IMR-90 (cell line): ENCODE measurements at regions not wholly inside any gene's neighbourhood (a gene's known extent, or its start where the extent isn't known, plus 50 kb on each side); places are given as distances from the start of the nearest gene placed in this dataset.

ENCODE experiments used
- ATAC-seq: fragments of 200-7000 bp; cut with Tn5 transposase; 2 replicates; pipeline ENCODE4 v1.9.1; 2020; ENCODE audit warnings: low read depth, mild to moderate bottlenecking, moderate library complexity
- BruUV-seq: library from RNA; stranded (reverse); fragments of 400-500 nt; replicated peaks from 2 replicates; lab custom pipeline; 2021; lab: Mats Ljungman, UMichigan
- CTCF ChIA-PET: fragments of 300-600 bp; formaldehyde crosslinking; extraction: SDS; loops from one replicate; lab custom pipeline; 2021; ENCODE audit warnings: antibody characterized with exemption; lab: Yijun Ruan, JAX
- POLR2A ChIA-PET: fragments of 300-600 bp; sonication (Branson Sonifier 250); formaldehyde crosslinking; loops from one replicate; lab custom pipeline; 2022; ENCODE audit warnings: antibody characterized with exemption; ENCODE audit not compliant: unreplicated experiment; lab: Charles Lee
- DNase-seq: peaks from one replicate; pipeline ENCODE4 v3.0.0; 2013
- H2AFZ ChIP-seq: replicated peaks from 2 replicates; pipeline ENCODE3; 2013; ENCODE audit warnings: low read length, mild to moderate bottlenecking; ENCODE audit not compliant: poor library complexity
- H2AK5ac ChIP-seq: 2 replicates; pipeline ENCODE4 v1.6.1; 2013; ENCODE audit warnings: low read depth, low read length, inconsistent platforms
- H2AK9ac ChIP-seq: replicated peaks from 2 replicates; pipeline ENCODE3; 2013; ENCODE audit warnings: mild to moderate bottlenecking, low read depth, low read length, moderate library complexity; ENCODE audit not compliant: poor library complexity
- H2BK120ac ChIP-seq: 2 replicates; pipeline ENCODE4 v1.6.1; 2013; ENCODE audit warnings: low read depth, low read length, inconsistent platforms
- H2BK15ac ChIP-seq: 3 replicates; pipeline ENCODE4 v1.6.1; 2013; ENCODE audit warnings: low read depth, low read length, inconsistent platforms
- H2BK20ac ChIP-seq: 2 replicates; pipeline ENCODE4 v1.6.1; 2013; ENCODE audit warnings: low read depth, mild to moderate bottlenecking, inconsistent platforms, low read length, moderate library complexity
- H2BK5ac ChIP-seq: 2 replicates; pipeline ENCODE4 v1.6.1; 2013; ENCODE audit warnings: mild to moderate bottlenecking, low read depth, low read length, inconsistent platforms; ENCODE audit not compliant: poor library complexity, severe bottlenecking
- H3K14ac ChIP-seq: replicated peaks from 2 replicates; pipeline ENCODE4 v1.6.1; 2013; ENCODE audit warnings: low read depth, low read length, inconsistent platforms
- H3K18ac ChIP-seq: 2 replicates; pipeline ENCODE4 v1.6.1; 2013; ENCODE audit warnings: low read depth, low read length, control low read depth
- H3K23ac ChIP-seq: 2 replicates; pipeline ENCODE4 v1.6.1; 2013; ENCODE audit warnings: low read depth, low read length, inconsistent platforms
- H3K27ac ChIP-seq: 2 replicates; pipeline ENCODE4 v1.5.1; 2013; ENCODE audit warnings: mild to moderate bottlenecking, control low read depth, low read length; ENCODE audit not compliant: insufficient read depth
- H3K27me3 ChIP-seq: 2 replicates; pipeline ENCODE4 v1.6.1; 2013; ENCODE audit warnings: low read length; ENCODE audit not compliant: control insufficient read depth, insufficient read depth
- H3K36me3 ChIP-seq: 2 replicates; pipeline ENCODE4 v1.6.1; 2013; ENCODE audit warnings: low read length, mixed read lengths; ENCODE audit not compliant: control insufficient read depth, insufficient read depth
- H3K4ac ChIP-seq: 2 replicates; pipeline ENCODE4 v1.6.1; 2013; ENCODE audit warnings: low read depth, low read length, inconsistent platforms
- H3K4me1 ChIP-seq: 2 replicates; pipeline ENCODE4 v1.6.1; 2013; ENCODE audit warnings: low read length, mixed read lengths; ENCODE audit not compliant: control insufficient read depth, insufficient read depth
- H3K4me2 ChIP-seq: 2 replicates; pipeline ENCODE4 v1.6.1; 2013; ENCODE audit warnings: low read depth, mild to moderate bottlenecking, control low read depth, low read length, moderate library complexity
- H3K4me3 ChIP-seq: 2 replicates; pipeline ENCODE4 v1.5.1; 2013; ENCODE audit warnings: low read depth, mild to moderate bottlenecking, control low read depth, low read length, moderate library complexity; ENCODE audit not compliant: insufficient read depth
- H3K56ac ChIP-seq: 2 replicates; pipeline ENCODE4 v1.6.1; 2013; ENCODE audit warnings: low read length, inconsistent platforms; ENCODE audit not compliant: insufficient read depth; ENCODE audit errors: extremely low read depth
- H3K79me1 ChIP-seq, 2 experiments: 2 replicates each; pipeline ENCODE4 v1.6.1; 2013; ENCODE audit warnings: low read length in 2 of 2, inconsistent platforms in 1 of 2, low read depth in 1 of 2
- H3K9ac ChIP-seq: 2 replicates; pipeline ENCODE4 v1.6.1; 2013; ENCODE audit warnings: low read depth, low read length, control low read depth
- H3K9me1 ChIP-seq: 2 replicates; pipeline ENCODE4 v1.6.1; 2013; ENCODE audit warnings: low read length, inconsistent platforms; ENCODE audit not compliant: insufficient read depth
- H3K9me3 ChIP-seq: 2 replicates; pipeline ENCODE4 v1.6.1; 2013; ENCODE audit warnings: low read length; ENCODE audit not compliant: control insufficient read depth, insufficient read depth
- H4K20me1 ChIP-seq: 2 replicates; pipeline ENCODE4 v1.6.1; 2013; ENCODE audit warnings: low read length, inconsistent platforms; ENCODE audit not compliant: insufficient read depth
- H4K5ac ChIP-seq: 2 replicates; pipeline ENCODE4 v1.6.1; 2013; ENCODE audit warnings: mild to moderate bottlenecking, low read depth, low read length, control low read depth
- H4K8ac ChIP-seq, 2 experiments: 2 replicates each; pipeline ENCODE4 v1.6.1; 2013; ENCODE audit warnings: low read depth in 2 of 2, low read length in 2 of 2, control low read depth in 1 of 2, inconsistent platforms in 1 of 2
- H4K91ac ChIP-seq: 2 replicates; pipeline ENCODE4 v1.6.1; 2013; ENCODE audit warnings: low read depth, low read length, inconsistent platforms; ENCODE audit not compliant: insufficient read depth
- CEBPB ChIP-seq: IDR thresholded peaks from 2 replicates; pipeline ENCODE4 v1.6.1; 2012; ENCODE audit warnings: low read depth, low read length, improper control_type of control experiment
- RCOR1 ChIP-seq: IDR thresholded peaks from 2 replicates; pipeline ENCODE4 v1.6.1; 2012; ENCODE audit warnings: mild to moderate bottlenecking, low read length, improper control_type of control experiment; ENCODE audit not compliant: insufficient replicate concordance
- RFX5 ChIP-seq: IDR thresholded peaks from 2 replicates; pipeline ENCODE4 v1.8.0; 2012; ENCODE audit warnings: low read depth, mild to moderate bottlenecking, low read length, moderate library complexity
- WGBS, 2 experiments: methylation state at CpG; one replicate each; pipeline versions ENCODE4 v1.1.5 to v1.1.7; 2013; ENCODE audit warnings: missing lambda C conversion rate in 2 of 2; ENCODE audit not compliant: insufficient read length in 1 of 2; ENCODE audit errors: extremely low coverage in 2 of 2; 5-methylcytosine and 5-hydroxymethylcytosine counted together
- dilution Hi-C: fragments of 300-500 bp; cut with HindIII; formaldehyde crosslinking; loops from one replicate; pipeline ENCODE4 v1.14.3; 2018; ENCODE audit warnings: low sequenced_read_pairs; ENCODE audit not compliant: unreplicated experiment
- in situ Hi-C: fragments of 300-500 bp; cut with MboI; formaldehyde crosslinking; loops from 3 replicates; pipeline ENCODE4 v1.14.3; 2019; ENCODE audit warnings: low sequenced_read_pairs, inconsistent platforms, mixed read lengths
- intact Hi-C: fragments of 100-400 bp; cut with micrococcal nuclease; formaldehyde crosslinking; loops from 2 replicates; pipeline ENCODE4 v1.10.0; 2022

DNA sequence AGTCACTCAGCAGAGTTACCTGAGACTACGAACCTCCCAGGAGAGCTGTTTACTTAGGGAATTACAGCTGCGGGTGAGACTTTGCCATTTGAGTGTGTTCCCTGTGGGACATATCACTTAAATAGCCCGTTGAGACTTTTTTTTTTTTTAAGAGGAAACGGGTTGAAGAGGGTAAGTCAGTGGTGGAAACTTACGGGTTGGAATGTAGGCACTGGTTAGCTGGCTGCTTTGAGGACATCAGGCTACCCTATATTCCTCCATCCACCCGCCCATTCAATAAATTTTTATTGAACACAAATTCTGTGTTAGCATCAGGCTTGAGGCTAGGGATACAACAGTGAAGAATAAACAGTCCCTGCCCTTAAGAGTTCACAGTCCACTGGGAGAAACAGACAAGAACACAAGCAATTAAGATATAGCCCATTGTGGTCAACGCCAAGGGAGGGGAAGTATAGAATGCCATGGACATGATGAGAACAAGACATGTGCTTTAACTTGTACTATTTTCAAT lies 88.1 kb upstream of the CPSF6 start:
- H3K56ac ChIP-seq = no peak overlapping the region
- no peak overlapping the region for H4K91ac ChIP-seq
- H2AK9ac ChIP-seq = no peak overlapping the region
- H3K4ac ChIP-seq = no peak overlapping the region
- no peaks in the 10 kb centered on the region for H3K79me1 ChIP-seq
- WGBS, 2 experiments = no CpG with 5 or more reads among the region's 7 CpGs
- no peak for DNase-seq
- no peaks in the 10 kb centered on the region for H3K9me3 ChIP-seq
- H3K18ac ChIP-seq = no peak overlapping the region
- ChIA-PET CTCF (no interaction called here), POLR2A (no interaction called here)
- H2BK120ac ChIP-seq = no peak overlapping the region
- TF ChIP-seq CEBPB (no peak), RFX5 (no peak), RCOR1 (no peak)
- no peak overlapping the region for H3K14ac ChIP-seq
- H2BK20ac ChIP-seq = no peak overlapping the region
- H3K4me2 ChIP-seq = no peak overlapping the region
- no peak overlapping the region for H3K23ac ChIP-seq
- ATAC-seq = no peak
- intact Hi-C loops (loop anchor here (5.0 to 10.0 kb wide), 2 partner anchors 101 to 423 kb away; no protein-coding TSS in a partner anchor), in situ Hi-C loops (no loop called here), dilution Hi-C loops (no loop called here)
- BruUV-seq = no TSS peak
- H4K8ac ChIP-seq = no peak overlapping the region
- no peak overlapping the region for H3K4me3 ChIP-seq
- no peaks in the 10 kb centered on the region for H3K9me1 ChIP-seq
- no peak overlapping the region for H3K9ac ChIP-seq
- no peak overlapping the region for H2AFZ ChIP-seq
- no peak overlapping the region for H3K27ac ChIP-seq
- no peak overlapping the region for H2BK15ac ChIP-seq
- peaks cover 4% of the 10 kb centered on the region; the same call in 1 of the 2 replicates for H3K27me3 ChIP-seq
- H2BK5ac ChIP-seq = no peak overlapping the region
- no peak overlapping the region for H2AK5ac ChIP-seq
- H4K5ac ChIP-seq = no peak overlapping the region
- no peaks in the 10 kb centered on the region; the same call in 1 of the 2 replicates for H3K4me1 ChIP-seq
- no peaks in the 10 kb centered on the region for H3K36me3 ChIP-seq
- no peaks in the 10 kb centered on the region for H4K20me1 ChIP-seq
